GM23338 (cell line): ENCODE measurements at regions not wholly inside any gene's neighbourhood (a gene's known extent, or its start where the extent isn't known, plus 50 kb on each side); places are given as distances from the start of the nearest gene placed in this dataset.

Source experiments
- ATAC-seq: fragments of 200-7000 bp; cut with Tn5 transposase; 3 replicates; pipeline ENCODE4 v1.9.1; 2020
- DNase-seq: peaks from one replicate; pipeline ENCODE4 v3.0.0-alpha.2; 2015; ENCODE audit warnings: low spot score
- H2AFZ ChIP-seq: fragments of 200-600 bp; sonication (generic); 2 replicates; pipeline ENCODE4 v1.8.0; 2016; ENCODE audit warnings: antibody characterized with exemption, mild to moderate bottlenecking, moderate library complexity
- H3F3A ChIP-seq: fragments of 200-600 bp; sonication (generic); replicated peaks from 2 replicates; pipeline ENCODE4 v1.8.0; 2017; ENCODE audit warnings: antibody characterized with exemption, mixed run types, low read depth
- H3K27ac ChIP-seq: fragments of 200-600 bp; sonication (generic); 2 replicates; pipeline ENCODE4 v1.6.1; 2016; ENCODE audit warnings: low read depth
- H3K27me3 ChIP-seq: fragments of 200-600 bp; sonication (generic); 2 replicates; pipeline ENCODE4 v1.8.0; 2016; ENCODE audit warnings: mild to moderate bottlenecking, mixed run types, moderate library complexity; ENCODE audit not compliant: insufficient read depth
- H3K36me3 ChIP-seq: fragments of 200-600 bp; sonication (generic); 2 replicates; pipeline ENCODE4 v1.8.0; 2016; ENCODE audit warnings: mild to moderate bottlenecking; ENCODE audit not compliant: insufficient read depth
- H3K4me1 ChIP-seq: fragments of 200-600 bp; sonication (generic); 2 replicates; pipeline ENCODE4 v1.8.0; 2016; ENCODE audit warnings: mild to moderate bottlenecking, moderate library complexity; ENCODE audit not compliant: insufficient read depth
- H3K4me2 ChIP-seq: fragments of 200-600 bp; sonication (generic); 2 replicates; pipeline ENCODE4 v1.7.1; 2017; ENCODE audit warnings: mixed run types
- H3K4me3 ChIP-seq: fragments of 200-600 bp; sonication (generic); 2 replicates; pipeline ENCODE4 v1.6.1; 2016; ENCODE audit warnings: mixed run types
- H3K79me2 ChIP-seq: fragments of 200-600 bp; sonication (generic); replicated peaks from 2 replicates; pipeline ENCODE4 v1.8.0; 2017; ENCODE audit warnings: mild to moderate bottlenecking; ENCODE audit not compliant: insufficient read depth
- H3K9me2 ChIP-seq: fragments of 200-600 bp; sonication (generic); 2 replicates; pipeline ENCODE4 v1.8.0; 2017; ENCODE audit not compliant: insufficient read depth
- H4K20me1 ChIP-seq: fragments of 200-600 bp; sonication (generic); replicated peaks from 2 replicates; pipeline ENCODE4 v1.8.0; 2017; ENCODE audit warnings: mild to moderate bottlenecking; ENCODE audit not compliant: insufficient read depth
- H3K27ac Mint-ChIP-seq: 2 replicates; pipeline ENCODE4 v1.8.0; 2020; ENCODE audit warnings: inconsistent platforms, mild to moderate bottlenecking, moderate library complexity, mixed read lengths
- H3K27me3 Mint-ChIP-seq: 3 replicates; pipeline ENCODE4 v1.8.0; 2022; ENCODE audit warnings: low read depth, mild to moderate bottlenecking, moderate library complexity, mixed read lengths, inconsistent platforms; ENCODE audit not compliant: insufficient read depth, poor library complexity
- H3K36me3 Mint-ChIP-seq: 3 replicates; pipeline ENCODE4 v1.8.0; 2021; ENCODE audit warnings: low read depth, mild to moderate bottlenecking, inconsistent platforms, moderate library complexity, mixed read lengths
- H3K4me1 Mint-ChIP-seq: 3 replicates; pipeline ENCODE4 v1.8.0; 2020; ENCODE audit warnings: mild to moderate bottlenecking, inconsistent platforms, mixed read lengths
- H3K4me3 Mint-ChIP-seq: 3 replicates; pipeline ENCODE4 v1.8.0; 2021; ENCODE audit warnings: moderate library complexity, mild to moderate bottlenecking, inconsistent platforms, mixed read lengths
- H3K9me3 Mint-ChIP-seq: 3 replicates; pipeline ENCODE4 v1.8.0; 2020; ENCODE audit warnings: moderate library complexity, mild to moderate bottlenecking, inconsistent platforms, mixed read lengths
- CREB1 ChIP-seq: fragments of 250-450 bp; sonication (Bioruptor Pico); IDR thresholded peaks from 2 replicates; pipeline ENCODE4 v1.5.0; 2020; ENCODE audit warnings: low read depth, mild to moderate bottlenecking, moderate library complexity
- CTCF ChIP-seq, 2 experiments: fragments of 200-600 bp in 1 of 2; sonication (generic) in 1 of 2; conservative IDR thresholded peaks; 2 replicates each; pipeline versions ENCODE4 v1.5.1 to v1.6.1; 2016 to 2017; ENCODE audit warnings: antibody characterized with exemption in 2 of 2, low read depth in 2 of 2, mild to moderate bottlenecking in 2 of 2, moderate library complexity in 1 of 2
- EZH2 ChIP-seq: fragments of 200-600 bp; sonication (generic); IDR thresholded peaks from one replicate; pipeline ENCODE4 v1.8.0; 2017; ENCODE audit warnings: antibody characterized with exemption, mild to moderate bottlenecking, low read depth; ENCODE audit not compliant: unreplicated experiment
- EZH2phosphoT487 ChIP-seq: fragments of 200-600 bp; sonication (generic); IDR thresholded peaks from one replicate; pipeline ENCODE4 v1.8.1; 2018; ENCODE audit warnings: antibody characterized with exemption; ENCODE audit not compliant: unreplicated experiment
- JUNB ChIP-seq: IDR thresholded peaks from one replicate; pipeline ENCODE4 v1.6.1; 2016; ENCODE audit warnings: antibody characterized with exemption; ENCODE audit not compliant: unreplicated experiment
- NANOG ChIP-seq: IDR thresholded peaks from 2 replicates; pipeline ENCODE4 v1.6.1; 2016; ENCODE audit warnings: antibody characterized with exemption, borderline replicate concordance
- POLR2AphosphoS5 ChIP-seq: IDR thresholded peaks from 2 replicates; pipeline ENCODE4 v1.6.1; 2016; ENCODE audit warnings: antibody characterized with exemption, low read depth
- REST ChIP-seq: IDR thresholded peaks from one replicate; pipeline ENCODE4 v1.6.1; 2018; ENCODE audit warnings: antibody characterized with exemption; ENCODE audit not compliant: unreplicated experiment
- STAT1 ChIP-seq: IDR thresholded peaks from one replicate; pipeline ENCODE4 v1.6.1; 2016; ENCODE audit warnings: antibody characterized with exemption; ENCODE audit not compliant: unreplicated experiment
- ZNF114 ChIP-seq: fragments of 250-450 bp; sonication (Bioruptor Pico); IDR thresholded peaks from 2 replicates; pipeline ENCODE4 v1.5.0; 2020; ENCODE audit warnings: mild to moderate bottlenecking, moderate library complexity
- ZNF331 ChIP-seq: fragments of 250-450 bp; sonication (Bioruptor Pico); IDR thresholded peaks from 2 replicates; pipeline ENCODE4 v1.5.0; 2020; ENCODE audit warnings: low read depth, mild to moderate bottlenecking, moderate library complexity
- TF ChIP-seq, protein P1 (sequence below): IDR thresholded peaks from 2 replicates; pipeline ENCODE4 v1.6.1; 2016; ENCODE audit warnings: antibody characterized with exemption

GRCh38 chr12:89936631-89937030 lies 228.0 kb upstream of the ATP2B1 start:
- Mint-ChIP-seq H3K36me3 (no peaks in the 10 kb centered on the region), H3K9me3 (no peaks in the 10 kb centered on the region), H3K27ac (no peak overlapping the region), H3K27me3 (no peaks in the 10 kb centered on the region), H3K4me3 (no peak overlapping the region), H3K4me1 (peaks cover 29% of the 10 kb centered on the region)
- TF ChIP-seq ZNF114 (CRISPR knock-in tag) (no peak), EZH2phosphoT487 (no peak), JUNB (no peak), NANOG (no peak), ZNF331 (CRISPR knock-in tag) (no peak), EZH2 (no peak), CREB1 (CRISPR knock-in tag) (no peak), CTCF (conservative IDR thresholded peaks at IDR 0.05; ENCODE audit: low read depth in 2 of 2) (no peak), POLR2AphosphoS5 (no peak)
- TF ChIP-seq, protein P1, sequence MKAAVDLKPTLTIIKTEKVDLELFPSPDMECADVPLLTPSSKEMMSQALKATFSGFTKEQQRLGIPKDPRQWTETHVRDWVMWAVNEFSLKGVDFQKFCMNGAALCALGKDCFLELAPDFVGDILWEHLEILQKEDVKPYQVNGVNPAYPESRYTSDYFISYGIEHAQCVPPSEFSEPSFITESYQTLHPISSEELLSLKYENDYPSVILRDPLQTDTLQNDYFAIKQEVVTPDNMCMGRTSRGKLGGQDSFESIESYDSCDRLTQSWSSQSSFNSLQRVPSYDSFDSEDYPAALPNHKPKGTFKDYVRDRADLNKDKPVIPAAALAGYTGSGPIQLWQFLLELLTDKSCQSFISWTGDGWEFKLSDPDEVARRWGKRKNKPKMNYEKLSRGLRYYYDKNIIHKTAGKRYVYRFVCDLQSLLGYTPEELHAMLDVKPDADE, result no peak
- Histone ChIP-seq H2AFZ (no peak overlapping the region), H3K36me3 (no peaks in the 10 kb centered on the region), H3K4me1 (peaks cover 21% of the 10 kb centered on the region), H4K20me1 (no peaks in the 10 kb centered on the region), H3K27ac (no peak overlapping the region), H3K79me2 (no peaks in the 10 kb centered on the region), H3K9me2 (no peaks in the 10 kb centered on the region), H3K27me3 (no peaks in the 10 kb centered on the region), H3F3A (no peaks in the 10 kb centered on the region), H3K4me2 (no peak overlapping the region), H3K4me3 (no peak overlapping the region)
- no peak for DNase-seq
- ATAC-seq, result no peak

- Histone ChIP-seq H3K27ac (no peak overlapping the region), H3K36me3 (no peaks in the 10 kb centered on the region), H3K4me1 (peaks cover 28% of the 10 kb centered on the region), H3K4me2 (no peak overlapping the region), H2AFZ (no peak overlapping the region), H3K4me3 (no peak overlapping the region), H4K20me1 (no peaks in the 10 kb centered on the region), H3K79me2 (no peaks in the 10 kb centered on the region), H3F3A (no peaks in the 10 kb centered on the region), H3K27me3 (no peaks in the 10 kb centered on the region), H3K9me2 (no peaks in the 10 kb centered on the region)
- no peak for DNase-seq
- Mint-ChIP-seq H3K27me3 (no peaks in the 10 kb centered on the region), H3K27ac (no peak overlapping the region), H3K4me3 (no peak overlapping the region), H3K4me1 (peaks cover 36% of the 10 kb centered on the region), H3K36me3 (no peaks in the 10 kb centered on the region), H3K9me3 (no peaks in the 10 kb centered on the region)
- ATAC-seq, result no peak
- no peak for TF ChIP-seq ZNF114 (CRISPR knock-in tag)
- TF ChIP-seq REST, result no peak
- no peak for TF ChIP-seq STAT1
Observed at GRCh38 chr12:89935850-89936249, 227.2 kb upstream of the ATP2B1 start.
